ENCODE measurements at regions not wholly inside any gene's neighbourhood (a gene's known extent, or its start where the extent isn't known, plus 50 kb on each side); places are given as distances from the start of the nearest gene placed in this dataset.

DNA sequence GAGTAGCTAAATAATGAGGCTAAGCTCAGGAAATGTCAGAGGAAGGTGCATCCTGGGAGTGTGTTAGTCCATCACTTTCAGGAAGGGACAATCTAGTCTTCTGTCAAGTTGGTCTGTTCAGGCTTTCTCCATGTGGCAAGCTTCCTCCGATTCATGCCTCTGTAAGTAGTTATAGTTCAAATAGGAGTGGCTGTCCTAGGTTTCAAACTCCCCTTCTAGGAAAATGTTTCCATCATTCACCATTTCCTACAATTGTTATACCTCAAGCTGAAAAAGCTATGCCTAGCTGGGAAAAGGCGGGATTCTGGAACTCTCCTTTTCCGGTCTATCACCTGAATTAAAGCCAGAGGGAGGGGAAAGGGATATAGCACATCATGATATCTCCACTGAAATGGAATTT, 287.7 kb upstream of the ZSWIM2 start:
- Histone ChIP-seq H3K27me3 (ENCODE audit: insufficient read depth, low read length) (no peaks in the 10 kb centered on the region), H3K27ac (ENCODE audit: low read depth, low read length) (no peak overlapping the region), H3K36me3 (ENCODE audit: insufficient read depth, low read length) (no peaks in the 10 kb centered on the region), H3K9me3 (ENCODE audit: low read depth, low read length) (no peaks in the 10 kb centered on the region), H4K20me1 (ENCODE audit: insufficient read depth, low read length) (no peaks in the 10 kb centered on the region), H3K4me2 (ENCODE audit: insufficient read depth, low read length) (no peak overlapping the region), H2AFZ (ENCODE audit: low read length) (no peak overlapping the region), H3K4me3 (ENCODE audit: insufficient read depth, low read length) (no peak overlapping the region), H3K4me1 (ENCODE audit: insufficient read depth, low read length) (no peaks in the 10 kb centered on the region), H3K79me2 (ENCODE audit: insufficient read depth, low read length) (no peaks in the 10 kb centered on the region)
- TF ChIP-seq, protein P1, sequence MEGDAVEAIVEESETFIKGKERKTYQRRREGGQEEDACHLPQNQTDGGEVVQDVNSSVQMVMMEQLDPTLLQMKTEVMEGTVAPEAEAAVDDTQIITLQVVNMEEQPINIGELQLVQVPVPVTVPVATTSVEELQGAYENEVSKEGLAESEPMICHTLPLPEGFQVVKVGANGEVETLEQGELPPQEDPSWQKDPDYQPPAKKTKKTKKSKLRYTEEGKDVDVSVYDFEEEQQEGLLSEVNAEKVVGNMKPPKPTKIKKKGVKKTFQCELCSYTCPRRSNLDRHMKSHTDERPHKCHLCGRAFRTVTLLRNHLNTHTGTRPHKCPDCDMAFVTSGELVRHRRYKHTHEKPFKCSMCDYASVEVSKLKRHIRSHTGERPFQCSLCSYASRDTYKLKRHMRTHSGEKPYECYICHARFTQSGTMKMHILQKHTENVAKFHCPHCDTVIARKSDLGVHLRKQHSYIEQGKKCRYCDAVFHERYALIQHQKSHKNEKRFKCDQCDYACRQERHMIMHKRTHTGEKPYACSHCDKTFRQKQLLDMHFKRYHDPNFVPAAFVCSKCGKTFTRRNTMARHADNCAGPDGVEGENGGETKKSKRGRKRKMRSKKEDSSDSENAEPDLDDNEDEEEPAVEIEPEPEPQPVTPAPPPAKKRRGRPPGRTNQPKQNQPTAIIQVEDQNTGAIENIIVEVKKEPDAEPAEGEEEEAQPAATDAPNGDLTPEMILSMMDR (IDR thresholded peaks at IDR 0.05; ENCODE audit: extremely low read depth, low read depth, low read length), result no peak
- no peak for DNase-seq (ENCODE audit: insufficient read length, low spot score, missing footprints)

DNA sequence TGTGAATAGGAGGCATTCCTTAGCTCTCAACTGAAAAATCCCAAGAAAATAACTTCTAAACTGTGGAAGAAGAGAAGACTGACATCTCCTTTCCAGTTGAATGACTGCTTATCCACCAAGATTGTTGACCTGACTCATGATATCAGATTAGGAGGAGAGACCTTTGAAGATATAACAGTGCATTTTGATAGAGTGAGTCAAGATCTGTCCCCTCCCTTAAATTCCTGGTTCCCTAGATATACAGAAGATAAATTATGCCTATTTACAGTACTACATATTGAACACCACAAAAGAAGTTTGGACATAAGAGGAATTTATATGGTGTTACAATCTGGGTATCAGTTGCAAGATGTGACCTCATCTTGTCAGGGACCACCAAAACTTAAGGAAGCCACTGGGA, 285.3 kb upstream of the ZSWIM2 start:
- no peaks in the 10 kb centered on the region for H3K4me1 ChIP-seq (ENCODE audit: insufficient read depth, low read length)
- no peak overlapping the region for H3K4me3 ChIP-seq (ENCODE audit: insufficient read depth, low read length)
- H3K36me3 ChIP-seq (ENCODE audit: insufficient read depth, low read length), result no peaks in the 10 kb centered on the region
- TF ChIP-seq, protein P1 (IDR thresholded peaks at IDR 0.05; ENCODE audit: extremely low read depth, low read depth, low read length), result no peak
- H3K79me2 ChIP-seq (ENCODE audit: insufficient read depth, low read length), result no peaks in the 10 kb centered on the region
- no peak overlapping the region for H2AFZ ChIP-seq (ENCODE audit: low read length)
- no peaks in the 10 kb centered on the region for H3K27me3 ChIP-seq (ENCODE audit: insufficient read depth, low read length)
- H3K4me2 ChIP-seq (ENCODE audit: insufficient read depth, low read length), result no peak overlapping the region
- DNase-seq (ENCODE audit: insufficient read length, low spot score, missing footprints), result no peak
- H3K9me3 ChIP-seq (ENCODE audit: low read depth, low read length), result no peaks in the 10 kb centered on the region
- no peak overlapping the region for H3K27ac ChIP-seq (ENCODE audit: low read depth, low read length)
- H4K20me1 ChIP-seq (ENCODE audit: insufficient read depth, low read length), result no peaks in the 10 kb centered on the region

DNA sequence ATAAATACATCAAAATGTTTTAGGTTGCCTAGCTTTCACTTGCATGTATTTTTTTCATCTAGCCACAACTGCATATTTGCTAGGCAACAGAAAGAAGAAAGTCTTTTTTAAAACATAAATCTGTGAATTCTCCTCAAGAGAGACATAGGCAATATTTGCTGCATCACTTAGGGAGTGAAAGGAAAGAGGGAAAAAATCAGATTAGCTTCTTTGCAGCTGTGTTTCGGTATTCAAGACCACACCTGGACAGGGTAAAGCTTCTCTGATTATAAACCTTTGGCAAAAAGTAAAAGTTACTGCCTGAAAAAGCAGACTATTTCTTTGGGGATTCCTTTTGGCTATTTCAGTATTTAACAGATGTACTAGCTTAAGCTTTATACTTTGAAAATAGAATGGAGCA, 280.9 kb upstream of the ZSWIM2 start:
- Histone ChIP-seq H3K9me3 (ENCODE audit: low read depth, low read length) (no peaks in the 10 kb centered on the region), H2AFZ (ENCODE audit: low read length) (no peak overlapping the region), H3K4me2 (ENCODE audit: insufficient read depth, low read length) (no peak overlapping the region), H3K27me3 (ENCODE audit: insufficient read depth, low read length) (no peaks in the 10 kb centered on the region), H3K4me3 (ENCODE audit: insufficient read depth, low read length) (no peak overlapping the region), H3K27ac (ENCODE audit: low read depth, low read length) (no peak overlapping the region), H3K4me1 (ENCODE audit: insufficient read depth, low read length) (no peaks in the 10 kb centered on the region), H3K36me3 (ENCODE audit: insufficient read depth, low read length) (no peaks in the 10 kb centered on the region), H3K79me2 (ENCODE audit: insufficient read depth, low read length) (no peaks in the 10 kb centered on the region), H4K20me1 (ENCODE audit: insufficient read depth, low read length) (no peaks in the 10 kb centered on the region)
- TF ChIP-seq, protein P1 (IDR thresholded peaks at IDR 0.05; ENCODE audit: extremely low read depth, low read depth, low read length), result no peak
- no peak for DNase-seq (ENCODE audit: insufficient read length, low spot score, missing footprints)

DNA sequence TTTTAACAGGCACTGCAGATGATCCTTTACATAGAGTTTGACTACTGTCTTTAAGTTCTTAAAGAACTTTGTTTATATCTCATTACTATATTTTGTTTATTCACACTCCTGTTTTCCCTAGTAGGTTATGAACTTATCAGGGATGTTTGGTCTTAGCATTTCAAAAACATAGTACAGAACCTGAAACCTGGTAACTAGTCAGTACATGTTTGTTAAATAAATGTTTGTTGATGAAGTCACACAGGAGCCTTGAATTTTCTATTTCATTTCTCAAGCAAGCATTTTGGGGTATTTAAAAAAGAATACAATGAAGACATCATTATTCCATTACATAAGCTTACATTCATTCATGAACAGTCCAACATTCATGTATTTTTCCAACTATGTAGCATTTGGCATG, 280.3 kb upstream of the ZSWIM2 start:
- TF ChIP-seq, protein P1 (IDR thresholded peaks at IDR 0.05; ENCODE audit: extremely low read depth, low read depth, low read length), result no peak
- H3K9me3 ChIP-seq (ENCODE audit: low read depth, low read length), result no peaks in the 10 kb centered on the region
- H3K4me3 ChIP-seq (ENCODE audit: insufficient read depth, low read length), result no peak overlapping the region
- H3K79me2 ChIP-seq (ENCODE audit: insufficient read depth, low read length), result no peaks in the 10 kb centered on the region
- no peaks in the 10 kb centered on the region for H4K20me1 ChIP-seq (ENCODE audit: insufficient read depth, low read length)
- no peak for DNase-seq (ENCODE audit: insufficient read length, low spot score, missing footprints)
- no peak overlapping the region for H3K4me2 ChIP-seq (ENCODE audit: insufficient read depth, low read length)
- H2AFZ ChIP-seq (ENCODE audit: low read length), result no peak overlapping the region
- H3K27ac ChIP-seq (ENCODE audit: low read depth, low read length), result no peak overlapping the region
- no peaks in the 10 kb centered on the region for H3K36me3 ChIP-seq (ENCODE audit: insufficient read depth, low read length)
- H3K4me1 ChIP-seq (ENCODE audit: insufficient read depth, low read length), result no peaks in the 10 kb centered on the region
- H3K27me3 ChIP-seq (ENCODE audit: insufficient read depth, low read length), result no peaks in the 10 kb centered on the region
